GM12875 (cell line): ENCODE measurements at regions not wholly inside any gene's neighbourhood (a gene's known extent, or its start where the extent isn't known, plus 50 kb on each side); places are given as distances from the start of the nearest gene placed in this dataset.
"Not testable (repeated sequence)": the region's sequence is repeated elsewhere in the genome, so short reads cannot be mapped to it uniquely, and the experiment has no call there.

Experiments
- H3K4me3 ChIP-seq: one replicate; pipeline ENCODE4 v1.5.1; 2011; ENCODE audit warnings: low read depth, low read length, control low read depth
- CTCF ChIP-seq: IDR thresholded peaks from 2 replicates; pipeline ENCODE4 v1.5.1; 2011; ENCODE audit warnings: low read depth, mild to moderate bottlenecking, control low read depth, inconsistent platforms, low read length, moderate library complexity, borderline replicate concordance; ENCODE audit not compliant: insufficient read depth

DNA sequence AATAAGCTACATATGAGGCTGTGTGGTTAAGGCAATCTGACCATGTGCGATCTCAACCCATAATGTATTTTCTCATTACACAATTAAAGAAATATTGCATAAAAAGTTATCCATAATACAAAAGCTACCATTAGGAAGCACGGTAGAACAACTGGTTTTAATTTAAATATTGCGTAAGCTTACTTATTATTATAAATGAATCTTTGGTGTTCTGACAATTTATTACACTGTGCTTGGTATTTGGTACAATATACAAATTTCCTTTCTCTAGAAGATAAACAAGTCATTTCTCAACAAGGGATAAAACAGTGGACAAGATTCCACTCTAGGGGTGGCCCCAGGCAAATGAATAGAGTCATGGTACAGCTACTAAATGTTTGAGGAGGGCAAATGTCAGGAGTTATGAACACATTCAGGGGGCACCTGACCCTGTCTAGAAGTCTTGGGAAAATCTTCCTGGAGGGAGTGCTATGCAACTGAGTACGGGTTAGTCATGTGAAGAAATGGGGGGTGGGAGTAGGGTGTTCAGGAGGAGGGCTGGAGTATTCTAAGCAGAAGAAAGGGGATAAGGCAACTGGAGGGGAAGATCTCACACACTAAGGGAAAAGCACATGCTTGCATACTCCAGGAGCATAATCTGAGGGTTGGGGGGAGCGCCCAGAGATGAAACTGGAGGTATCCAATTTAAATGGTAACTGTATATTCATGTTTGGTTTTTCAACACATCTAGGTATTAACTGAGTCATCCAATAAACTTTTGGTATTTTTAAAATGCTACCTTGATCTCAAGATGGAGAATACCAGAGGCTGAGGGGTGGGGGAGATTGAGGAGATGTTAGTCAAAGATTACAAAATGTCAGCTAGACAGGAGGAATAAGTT is 296.9 kb upstream of the SGK1 start:
- H3K4me3 ChIP-seq: no peak overlapping the region
- no peak for TF ChIP-seq CTCF

DNA sequence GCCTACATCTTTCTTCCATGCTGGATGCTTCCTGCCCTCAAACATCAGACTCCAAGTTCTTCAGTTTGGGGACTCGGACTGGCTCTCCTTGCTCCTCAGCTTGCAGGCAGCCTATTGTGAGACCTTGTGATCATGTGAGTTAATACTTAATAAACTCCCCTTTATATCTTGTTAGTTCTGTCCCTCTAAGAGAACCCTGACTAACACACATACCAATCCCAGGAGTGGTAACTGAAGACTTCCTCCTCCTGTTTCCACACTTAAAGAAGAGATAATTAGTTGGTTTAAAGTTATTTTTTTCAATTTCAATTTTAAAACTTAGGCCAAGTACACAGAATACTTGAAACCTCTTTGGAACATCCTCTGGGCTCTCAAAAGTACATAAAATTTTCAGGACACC is 294.2 kb upstream of the SGK1 start:
- not testable (repeated sequence) for H3K4me3 ChIP-seq

DNA sequence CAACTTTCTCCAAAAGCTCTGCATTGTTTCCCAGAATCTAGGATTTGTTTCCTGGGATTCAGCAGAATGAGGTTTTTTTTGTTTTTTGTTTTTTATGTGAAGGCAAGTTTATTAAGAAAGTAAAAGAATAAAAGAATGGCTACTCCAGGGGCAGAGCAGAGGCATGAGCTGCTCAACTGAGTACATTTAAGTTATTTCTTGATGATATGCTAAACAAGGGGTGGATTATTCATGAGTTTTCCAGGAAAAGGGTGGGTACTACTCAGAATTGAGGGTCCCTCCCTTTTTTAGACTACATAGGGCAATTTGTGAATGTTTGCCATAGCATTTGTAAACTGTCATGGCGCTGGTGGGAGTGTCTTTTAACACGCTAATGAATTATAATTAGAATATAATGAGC is 292.5 kb upstream of the SGK1 start:
- H3K4me3 ChIP-seq: no peak overlapping the region
- no peak for TF ChIP-seq CTCF

GRCh38 chr6:134609716-134610261 is 291.9 kb upstream of the SGK1 start:
- no peak overlapping the region for H3K4me3 ChIP-seq
- no peak for TF ChIP-seq CTCF

GRCh38 chr6:134607411-134607810 is 289.5 kb upstream of the SGK1 start:
- H3K4me3 ChIP-seq: no peak overlapping the region
- TF ChIP-seq CTCF: no peak

- TF ChIP-seq CTCF: no peak
- no peak overlapping the region for H3K4me3 ChIP-seq
Measured at GRCh38 chr6:134605034-134605433, 287.1 kb upstream of the SGK1 start.

DNA sequence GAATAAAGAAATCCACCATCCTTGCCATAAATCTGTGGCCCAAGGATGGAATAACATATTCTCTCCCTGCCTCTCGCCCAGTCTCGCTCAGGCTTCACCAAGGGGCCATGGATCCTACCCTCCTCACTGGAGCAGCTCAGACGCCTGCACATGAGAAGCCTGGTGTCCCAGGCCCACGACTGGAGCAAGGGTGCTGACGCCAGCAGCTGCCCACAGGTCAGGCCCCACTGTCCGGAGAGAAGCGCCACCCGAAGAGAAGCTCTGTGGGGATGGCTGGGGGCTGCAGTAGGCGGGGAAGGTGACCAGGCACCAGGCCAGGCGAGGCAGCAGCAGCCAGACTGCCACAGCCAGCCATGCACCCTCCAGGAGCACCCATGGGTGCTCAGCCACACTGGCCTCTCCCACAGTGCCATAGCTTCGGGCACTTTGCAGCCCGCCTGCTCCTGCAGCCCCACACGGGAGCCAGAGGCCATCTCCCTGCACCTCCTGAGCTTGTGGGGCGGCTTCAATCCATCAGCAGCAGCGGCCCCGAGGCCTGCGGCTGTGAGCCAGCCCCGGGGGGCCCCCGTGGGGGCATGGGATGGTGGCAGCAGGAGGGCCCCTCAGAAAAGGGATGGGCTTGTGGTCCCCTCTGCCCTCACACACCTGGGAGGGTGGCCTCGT is 286.2 kb upstream of the SGK1 start:
- H3K4me3 ChIP-seq: no peak overlapping the region
- no peak for TF ChIP-seq CTCF
